ENCODE measurements at regions not wholly inside any gene's neighbourhood (a gene's known extent, or its start where the extent isn't known, plus 50 kb on each side); places are given as distances from the start of the nearest gene placed in this dataset.
A peak's percentile ranks its signal among the peaks of the same experiment; 100 is the strongest.

DNA sequence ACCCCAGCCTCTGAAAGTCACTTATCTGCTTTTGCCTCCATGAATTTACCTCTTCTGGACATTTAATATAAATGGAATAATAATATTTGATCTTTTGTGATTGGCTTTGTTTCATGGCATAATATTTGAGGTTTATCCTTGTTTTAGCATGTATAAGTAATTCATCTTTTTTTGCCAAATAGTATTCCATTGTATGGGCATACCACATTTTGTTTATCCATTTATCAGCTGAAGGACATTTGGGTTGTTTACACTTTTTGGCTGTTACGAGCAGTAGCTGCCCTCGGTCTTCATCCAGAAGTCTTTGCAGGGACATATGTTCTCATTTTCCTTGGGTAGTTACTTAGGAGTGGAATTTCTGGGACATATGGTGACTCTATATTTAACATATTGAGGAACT lies 53.0 kb upstream of the SMIM21 start:
- Mint-ChIP-seq H3K4me3 (ENCODE audit: unreplicated experiment) (no peak overlapping the region), H3K36me3 (ENCODE audit: low read depth) (peaks cover 4% of the 10 kb centered on the region), H3K27me3 (ENCODE audit: low read depth) (no peaks in the 10 kb centered on the region), H3K27ac (ENCODE audit: unreplicated experiment) (no peak overlapping the region), H3K4me1 (ENCODE audit: low read depth) (peaks cover 11% of the 10 kb centered on the region), H3K9me3 (ENCODE audit: low read depth) (peaks cover 26% of the 10 kb centered on the region)
- TF ChIP-seq, protein P1, sequence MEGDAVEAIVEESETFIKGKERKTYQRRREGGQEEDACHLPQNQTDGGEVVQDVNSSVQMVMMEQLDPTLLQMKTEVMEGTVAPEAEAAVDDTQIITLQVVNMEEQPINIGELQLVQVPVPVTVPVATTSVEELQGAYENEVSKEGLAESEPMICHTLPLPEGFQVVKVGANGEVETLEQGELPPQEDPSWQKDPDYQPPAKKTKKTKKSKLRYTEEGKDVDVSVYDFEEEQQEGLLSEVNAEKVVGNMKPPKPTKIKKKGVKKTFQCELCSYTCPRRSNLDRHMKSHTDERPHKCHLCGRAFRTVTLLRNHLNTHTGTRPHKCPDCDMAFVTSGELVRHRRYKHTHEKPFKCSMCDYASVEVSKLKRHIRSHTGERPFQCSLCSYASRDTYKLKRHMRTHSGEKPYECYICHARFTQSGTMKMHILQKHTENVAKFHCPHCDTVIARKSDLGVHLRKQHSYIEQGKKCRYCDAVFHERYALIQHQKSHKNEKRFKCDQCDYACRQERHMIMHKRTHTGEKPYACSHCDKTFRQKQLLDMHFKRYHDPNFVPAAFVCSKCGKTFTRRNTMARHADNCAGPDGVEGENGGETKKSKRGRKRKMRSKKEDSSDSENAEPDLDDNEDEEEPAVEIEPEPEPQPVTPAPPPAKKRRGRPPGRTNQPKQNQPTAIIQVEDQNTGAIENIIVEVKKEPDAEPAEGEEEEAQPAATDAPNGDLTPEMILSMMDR (IDR thresholded peaks at IDR 0.05), result no peak
- no peak for DNase-seq (ENCODE audit: low spot score)

GRCh38 chr18:75478996-75479880 lies 51.7 kb upstream of the SMIM21 start:
- TF ChIP-seq, protein P1 (IDR thresholded peaks at IDR 0.05), result peak; percentile 91
- peaks cover 16% of the 10 kb centered on the region for H3K4me1 Mint-ChIP-seq (ENCODE audit: low read depth)
- H3K4me3 Mint-ChIP-seq (ENCODE audit: unreplicated experiment), result no peak overlapping the region
- peaks cover 20% of the 10 kb centered on the region for H3K9me3 Mint-ChIP-seq (ENCODE audit: low read depth)
- no peak for DNase-seq (ENCODE audit: low spot score)
- no peak overlapping the region for H3K27ac Mint-ChIP-seq (ENCODE audit: unreplicated experiment)
- H3K36me3 Mint-ChIP-seq (ENCODE audit: low read depth), result peaks cover 4% of the 10 kb centered on the region
- no peaks in the 10 kb centered on the region for H3K27me3 Mint-ChIP-seq (ENCODE audit: low read depth)

- H3K4me1 Mint-ChIP-seq (ENCODE audit: low read depth), result peaks cover 14% of the 10 kb centered on the region
- H3K9me3 Mint-ChIP-seq (ENCODE audit: low read depth), result peaks cover 11% of the 10 kb centered on the region
- no peak overlapping the region for H3K4me3 Mint-ChIP-seq (ENCODE audit: unreplicated experiment)
- no peak for DNase-seq (ENCODE audit: low spot score)
- H3K36me3 Mint-ChIP-seq (ENCODE audit: low read depth), result peaks cover 1% of the 10 kb centered on the region
- no peaks in the 10 kb centered on the region for H3K27me3 Mint-ChIP-seq (ENCODE audit: low read depth)
- no peak overlapping the region for H3K27ac Mint-ChIP-seq (ENCODE audit: unreplicated experiment)
- TF ChIP-seq, protein P1 (IDR thresholded peaks at IDR 0.05), result no peak
Observed at GRCh38 chr18:75477900-75478299, 50.4 kb upstream of the SMIM21 start.
